ENCODE measurements at regions not wholly inside any gene's neighbourhood (a gene's known extent, or its start where the extent isn't known, plus 50 kb on each side); places are given as distances from the start of the nearest gene placed in this dataset.

DNA sequence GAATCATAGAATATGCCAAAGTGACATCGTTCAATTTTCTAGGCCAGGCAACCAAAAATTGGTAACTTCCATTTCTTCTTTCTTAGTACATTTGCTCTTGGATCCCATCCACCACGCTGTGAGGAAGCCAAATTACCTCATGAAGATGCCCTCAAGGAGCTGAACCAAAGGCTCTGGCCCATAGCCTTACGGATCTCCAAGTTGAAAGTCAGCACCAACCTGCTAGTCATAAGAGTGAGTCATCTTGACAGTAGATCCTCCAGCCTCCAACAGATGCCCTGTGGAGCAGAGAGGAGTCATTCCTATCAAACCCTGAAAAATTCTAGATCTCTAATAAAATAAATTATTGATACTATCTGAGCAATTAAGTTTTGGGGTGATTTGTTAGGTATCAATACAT, 322.5 kb upstream of the COL8A1 start:
- TF ChIP-seq, protein P1, sequence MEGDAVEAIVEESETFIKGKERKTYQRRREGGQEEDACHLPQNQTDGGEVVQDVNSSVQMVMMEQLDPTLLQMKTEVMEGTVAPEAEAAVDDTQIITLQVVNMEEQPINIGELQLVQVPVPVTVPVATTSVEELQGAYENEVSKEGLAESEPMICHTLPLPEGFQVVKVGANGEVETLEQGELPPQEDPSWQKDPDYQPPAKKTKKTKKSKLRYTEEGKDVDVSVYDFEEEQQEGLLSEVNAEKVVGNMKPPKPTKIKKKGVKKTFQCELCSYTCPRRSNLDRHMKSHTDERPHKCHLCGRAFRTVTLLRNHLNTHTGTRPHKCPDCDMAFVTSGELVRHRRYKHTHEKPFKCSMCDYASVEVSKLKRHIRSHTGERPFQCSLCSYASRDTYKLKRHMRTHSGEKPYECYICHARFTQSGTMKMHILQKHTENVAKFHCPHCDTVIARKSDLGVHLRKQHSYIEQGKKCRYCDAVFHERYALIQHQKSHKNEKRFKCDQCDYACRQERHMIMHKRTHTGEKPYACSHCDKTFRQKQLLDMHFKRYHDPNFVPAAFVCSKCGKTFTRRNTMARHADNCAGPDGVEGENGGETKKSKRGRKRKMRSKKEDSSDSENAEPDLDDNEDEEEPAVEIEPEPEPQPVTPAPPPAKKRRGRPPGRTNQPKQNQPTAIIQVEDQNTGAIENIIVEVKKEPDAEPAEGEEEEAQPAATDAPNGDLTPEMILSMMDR (IDR thresholded peaks at IDR 0.05; ENCODE audit: insufficient read depth, low read length, poor library complexity, severe bottlenecking): no peak
- no peak for TF ChIP-seq EZH2phosphoT487 (conservative IDR thresholded peaks at IDR 0.05; ENCODE audit: low read length)

Measured in SU-DHL-6 (cell line).